ENCODE measurements at regions not wholly inside any gene's neighbourhood (a gene's known extent, or its start where the extent isn't known, plus 50 kb on each side); places are given as distances from the start of the nearest gene placed in this dataset.

DNA sequence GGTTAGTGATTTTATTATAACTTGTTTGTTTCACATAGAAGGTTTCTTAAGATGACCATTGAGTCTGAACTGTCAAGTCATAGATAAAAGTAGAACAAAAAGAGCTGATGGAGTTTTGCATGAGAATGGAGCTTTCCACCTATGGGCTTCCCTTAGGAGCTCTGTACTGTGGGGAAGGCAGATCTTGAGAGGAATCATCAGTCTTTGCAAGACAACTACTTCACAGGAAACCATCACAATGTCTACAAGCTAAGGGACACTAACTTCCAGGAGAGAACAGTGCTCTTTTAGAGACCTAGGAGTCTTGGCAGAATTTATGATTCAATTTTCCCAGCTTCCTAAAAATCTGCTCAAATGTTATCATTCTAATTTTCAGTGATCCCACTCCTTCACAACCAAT is 78.2 kb downstream of the FBXO5 start:
- no peak for DNase-seq
- no peaks in the 10 kb centered on the region for H3K4me1 ChIP-seq (ENCODE audit: control insufficient read depth, insufficient read depth, low read length)

DNA sequence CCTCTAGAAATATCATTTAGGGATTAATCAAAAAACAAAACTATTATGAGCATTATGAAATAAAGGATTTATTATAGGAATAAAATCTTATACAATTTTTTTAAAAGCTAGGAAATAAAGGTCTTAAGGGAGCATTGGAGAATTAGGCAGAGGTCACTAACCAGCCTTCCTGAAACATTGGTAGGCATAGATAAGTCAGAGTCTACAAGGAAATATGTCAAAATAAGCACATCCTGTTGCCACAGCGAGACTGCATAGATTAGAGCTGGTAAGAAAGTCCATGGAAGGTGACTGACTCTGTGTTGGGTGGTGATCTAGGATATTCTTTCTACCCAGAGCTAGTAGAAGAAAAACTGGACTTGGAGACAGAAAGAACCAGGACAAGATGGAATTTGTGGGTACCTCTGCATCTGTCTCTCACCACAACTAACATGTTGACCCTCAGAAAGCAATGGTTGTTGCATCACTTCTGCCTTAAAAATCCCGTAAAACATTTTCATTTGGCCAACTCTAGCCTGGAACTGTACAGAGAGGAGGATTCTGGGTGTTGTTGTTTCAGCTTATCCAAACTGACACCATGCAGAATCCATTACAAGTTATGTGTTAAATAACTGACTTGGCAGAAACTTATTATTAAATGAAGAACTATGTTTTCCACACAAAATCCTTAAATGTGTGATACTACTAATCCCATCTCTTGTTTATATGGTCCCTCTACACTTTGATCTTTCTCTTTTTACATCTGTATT is 77.1 kb downstream of the FBXO5 start:
- H3K4me1 ChIP-seq (ENCODE audit: control insufficient read depth, insufficient read depth, low read length) = no peaks in the 10 kb centered on the region
- H3K4me3 ChIP-seq (ENCODE audit: low read length) = no peak overlapping the region
- no CpG with 5 or more reads among the region's 2 CpGs for WGBS (ENCODE audit: insufficient coverage)
- H3K36me3 ChIP-seq (ENCODE audit: control insufficient read depth, insufficient read depth, low read length) = no peaks in the 10 kb centered on the region
- H3K9me3 ChIP-seq (replicated peaks; ENCODE audit: control insufficient read depth, low read depth, low read length) = no peaks in the 10 kb centered on the region
- no peak overlapping the region for H3K27ac ChIP-seq (ENCODE audit: low read length)
- no peak for DNase-seq
- H3K27me3 ChIP-seq (ENCODE audit: control insufficient read depth, insufficient read depth, low read length) = no peaks in the 10 kb centered on the region

More for the DNA sequence above, 78.2 kb downstream of the FBXO5 start:
- Histone ChIP-seq H3K27me3 (ENCODE audit: control insufficient read depth, insufficient read depth, low read length) (no peaks in the 10 kb centered on the region), H3K4me3 (ENCODE audit: low read length) (no peak overlapping the region), H3K27ac (ENCODE audit: low read length) (no peak overlapping the region), H3K36me3 (ENCODE audit: control insufficient read depth, insufficient read depth, low read length) (no peaks in the 10 kb centered on the region), H3K9me3 (replicated peaks; ENCODE audit: control insufficient read depth, low read depth, low read length) (no peaks in the 10 kb centered on the region)

DNA sequence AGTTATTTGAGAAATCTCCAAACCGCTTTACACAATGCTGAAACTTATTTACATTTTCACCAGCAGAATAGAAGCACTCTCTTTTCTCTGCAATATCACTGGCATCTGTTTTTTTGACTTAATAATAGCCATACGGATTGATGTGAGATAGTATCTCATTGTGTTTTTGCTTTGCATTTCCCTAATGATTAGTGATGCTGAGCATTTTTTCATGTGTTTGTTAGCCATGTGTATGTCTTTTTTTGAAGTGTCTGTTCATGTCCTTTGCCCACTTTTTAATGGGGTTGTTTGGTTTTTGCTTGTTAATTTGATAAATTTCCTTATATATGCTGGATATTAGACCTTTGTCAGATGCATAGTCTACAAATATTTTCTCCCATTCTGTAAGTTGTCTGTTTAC is 73.6 kb downstream of the FBXO5 start:
- no CpG with 5 or more reads among the region's 2 CpGs for WGBS (ENCODE audit: insufficient coverage)
- H3K4me1 ChIP-seq (ENCODE audit: control insufficient read depth, insufficient read depth, low read length) = no peaks in the 10 kb centered on the region

DNA sequence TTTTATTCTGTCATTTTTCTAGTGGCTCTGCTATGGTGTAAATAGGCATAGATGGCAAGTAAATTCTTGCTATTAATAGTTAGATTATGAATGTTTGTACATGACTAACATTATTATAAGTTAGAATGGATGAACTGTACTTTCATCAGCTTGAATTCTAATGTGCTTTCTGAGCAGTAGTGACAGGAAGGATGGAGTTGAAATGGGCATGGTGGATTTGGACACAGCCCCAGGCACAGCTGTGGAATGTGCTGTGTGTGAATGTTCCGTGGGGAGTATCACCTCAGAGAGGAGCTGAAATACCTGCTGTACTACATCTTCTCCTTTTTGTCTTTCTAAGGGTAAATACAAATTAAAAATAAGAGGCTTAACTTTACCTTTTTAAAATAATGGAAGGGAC is 66.8 kb downstream of the FBXO5 start:
- WGBS (ENCODE audit: insufficient coverage) = no CpG with 5 or more reads among the region's 1 CpG
- Histone ChIP-seq H3K27me3 (ENCODE audit: control insufficient read depth, insufficient read depth, low read length) (no peaks in the 10 kb centered on the region), H3K4me3 (ENCODE audit: low read length) (no peak overlapping the region)

More for the DNA sequence above, 73.6 kb downstream of the FBXO5 start:
- Histone ChIP-seq H3K27me3 (ENCODE audit: control insufficient read depth, insufficient read depth, low read length) (no peaks in the 10 kb centered on the region), H3K27ac (ENCODE audit: low read length) (no peak overlapping the region), H3K9me3 (replicated peaks; ENCODE audit: control insufficient read depth, low read depth, low read length) (no peaks in the 10 kb centered on the region), H3K36me3 (ENCODE audit: control insufficient read depth, insufficient read depth, low read length) (no peaks in the 10 kb centered on the region), H3K4me3 (ENCODE audit: low read length) (no peak overlapping the region)
- no peak for DNase-seq

DNA sequence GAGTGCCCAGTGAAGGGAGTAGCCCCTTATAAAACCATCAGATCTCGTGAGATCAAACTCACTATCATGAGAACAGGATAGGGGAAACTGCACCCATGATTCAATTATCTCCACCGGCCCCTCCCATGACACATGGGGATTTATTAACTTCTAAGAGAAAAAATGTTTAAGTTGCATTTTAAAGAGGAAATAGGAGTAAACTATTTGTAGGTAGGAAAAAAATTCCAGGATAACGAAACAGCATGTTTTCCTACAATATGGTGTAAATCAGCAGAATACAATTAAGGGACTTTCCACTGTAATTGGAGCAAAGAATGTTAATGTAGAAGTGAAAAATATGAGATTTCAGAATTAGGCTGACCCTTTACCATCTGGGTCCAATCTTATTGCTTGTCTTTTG is 63.9 kb downstream of the FBXO5 start:
- no CpG with 5 or more reads among the region's 3 CpGs for WGBS (ENCODE audit: insufficient coverage)
- Histone ChIP-seq H3K9me3 (replicated peaks; ENCODE audit: control insufficient read depth, low read depth, low read length) (peaks cover 4% of the 10 kb centered on the region), H3K4me3 (ENCODE audit: low read length) (no peak overlapping the region), H3K27ac (ENCODE audit: low read length) (no peak overlapping the region), H3K27me3 (ENCODE audit: control insufficient read depth, insufficient read depth, low read length) (no peaks in the 10 kb centered on the region), H3K4me1 (ENCODE audit: control insufficient read depth, insufficient read depth, low read length) (no peaks in the 10 kb centered on the region), H3K36me3 (ENCODE audit: control insufficient read depth, insufficient read depth, low read length) (no peaks in the 10 kb centered on the region)
- no peak for DNase-seq

More for the DNA sequence above, 66.8 kb downstream of the FBXO5 start:
- Histone ChIP-seq H3K9me3 (replicated peaks; ENCODE audit: control insufficient read depth, low read depth, low read length) (peaks cover 4% of the 10 kb centered on the region), H3K4me1 (ENCODE audit: control insufficient read depth, insufficient read depth, low read length) (no peaks in the 10 kb centered on the region), H3K27ac (ENCODE audit: low read length) (no peak overlapping the region), H3K36me3 (ENCODE audit: control insufficient read depth, insufficient read depth, low read length) (no peaks in the 10 kb centered on the region)
- DNase-seq = no peak

DNA sequence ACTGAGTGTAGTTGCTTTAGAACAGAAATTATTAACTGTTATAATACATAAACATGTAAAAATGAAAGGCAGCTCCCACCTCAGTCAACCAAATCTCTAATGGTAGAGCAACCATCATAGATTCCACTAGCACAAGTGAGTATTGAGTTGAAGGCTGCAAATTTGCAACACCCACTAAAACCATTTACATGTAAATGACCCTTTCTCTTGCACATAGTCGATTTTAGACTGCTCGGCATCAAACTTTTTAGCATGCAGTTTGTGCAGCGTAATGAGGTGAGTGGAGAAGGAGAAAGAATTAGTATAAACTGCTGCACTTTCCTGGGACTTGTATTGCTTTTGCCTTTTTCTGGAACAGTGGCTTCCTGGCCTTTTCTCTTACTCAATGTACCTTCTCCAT is 62.8 kb downstream of the FBXO5 start:
- Histone ChIP-seq H3K4me1 (ENCODE audit: control insufficient read depth, insufficient read depth, low read length) (no peaks in the 10 kb centered on the region), H3K27ac (ENCODE audit: low read length) (no peak overlapping the region), H3K36me3 (ENCODE audit: control insufficient read depth, insufficient read depth, low read length) (no peaks in the 10 kb centered on the region), H3K4me3 (ENCODE audit: low read length) (no peak overlapping the region), H3K9me3 (replicated peaks; ENCODE audit: control insufficient read depth, low read depth, low read length) (no peaks in the 10 kb centered on the region), H3K27me3 (ENCODE audit: control insufficient read depth, insufficient read depth, low read length) (no peaks in the 10 kb centered on the region)
- DNase-seq = no peak
- no CpG with 5 or more reads among the region's 3 CpGs for WGBS (ENCODE audit: insufficient coverage)
